ENCODE measurements at regions not wholly inside any gene's neighbourhood (a gene's known extent, or its start where the extent isn't known, plus 50 kb on each side); places are given as distances from the start of the nearest gene placed in this dataset.

DNA sequence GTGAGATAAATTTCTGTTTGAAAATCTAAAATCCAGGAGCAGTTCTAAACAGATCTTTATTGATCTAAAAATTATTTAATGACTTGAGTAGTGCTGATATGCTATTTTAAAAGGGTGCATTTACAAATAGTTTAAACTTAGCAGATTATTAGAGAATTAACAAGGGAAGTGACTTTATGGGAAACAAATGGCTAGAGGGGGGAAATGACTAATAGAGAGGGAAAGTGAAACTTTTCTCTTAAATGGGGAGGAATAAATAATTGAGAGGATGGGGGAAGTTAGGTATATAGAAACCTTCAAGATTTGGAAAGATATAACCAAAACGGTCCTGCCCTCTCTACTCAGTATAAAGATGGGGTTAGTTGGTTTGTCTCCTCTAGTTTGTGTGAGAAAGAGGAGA lies 90.1 kb upstream of the ARMC3 start:
- intact Hi-C loops (cut with DNase I), result no loop called here
- TF ChIP-seq, protein P1, sequence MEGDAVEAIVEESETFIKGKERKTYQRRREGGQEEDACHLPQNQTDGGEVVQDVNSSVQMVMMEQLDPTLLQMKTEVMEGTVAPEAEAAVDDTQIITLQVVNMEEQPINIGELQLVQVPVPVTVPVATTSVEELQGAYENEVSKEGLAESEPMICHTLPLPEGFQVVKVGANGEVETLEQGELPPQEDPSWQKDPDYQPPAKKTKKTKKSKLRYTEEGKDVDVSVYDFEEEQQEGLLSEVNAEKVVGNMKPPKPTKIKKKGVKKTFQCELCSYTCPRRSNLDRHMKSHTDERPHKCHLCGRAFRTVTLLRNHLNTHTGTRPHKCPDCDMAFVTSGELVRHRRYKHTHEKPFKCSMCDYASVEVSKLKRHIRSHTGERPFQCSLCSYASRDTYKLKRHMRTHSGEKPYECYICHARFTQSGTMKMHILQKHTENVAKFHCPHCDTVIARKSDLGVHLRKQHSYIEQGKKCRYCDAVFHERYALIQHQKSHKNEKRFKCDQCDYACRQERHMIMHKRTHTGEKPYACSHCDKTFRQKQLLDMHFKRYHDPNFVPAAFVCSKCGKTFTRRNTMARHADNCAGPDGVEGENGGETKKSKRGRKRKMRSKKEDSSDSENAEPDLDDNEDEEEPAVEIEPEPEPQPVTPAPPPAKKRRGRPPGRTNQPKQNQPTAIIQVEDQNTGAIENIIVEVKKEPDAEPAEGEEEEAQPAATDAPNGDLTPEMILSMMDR (IDR thresholded peaks at IDR 0.05), result no peak
- TF ChIP-seq POLR2A (IDR thresholded peaks at IDR 0.05) (no peak), POLR2AphosphoS5 (IDR thresholded peaks at IDR 0.05) (no peak), EP300 (IDR thresholded peaks at IDR 0.05) (no peak)
- H3K9me3 ChIP-seq, result no peaks in the 10 kb centered on the region
- DNase-seq, result no peak
- H3K4me1 ChIP-seq, result no peaks in the 10 kb centered on the region
- WGBS, 2 donors, result 62 to 82% methylated on average over 1 of the region's 1 CpG
- no peak overlapping the region for H3K27ac ChIP-seq
- H3K27me3 ChIP-seq, result no peaks in the 10 kb centered on the region
- H3K4me3 ChIP-seq, result no peak overlapping the region
- H3K36me3 ChIP-seq, result no peaks in the 10 kb centered on the region

GRCh38 chr10:22837351-22837750 lies 90.5 kb upstream of the ARMC3 start:
- TF ChIP-seq, protein P1 (IDR thresholded peaks at IDR 0.05), result no peak
- TF ChIP-seq POLR2AphosphoS5 (IDR thresholded peaks at IDR 0.05), result no peak
- no peak for TF ChIP-seq POLR2A (IDR thresholded peaks at IDR 0.05)
- TF ChIP-seq EP300 (IDR thresholded peaks at IDR 0.05), result no peak
- Histone ChIP-seq H3K27ac (no peak overlapping the region), H3K36me3 (no peaks in the 10 kb centered on the region), H3K4me3 (no peak overlapping the region), H3K9me3 (no peaks in the 10 kb centered on the region), H3K4me1 (no peaks in the 10 kb centered on the region), H3K27me3 (no peaks in the 10 kb centered on the region)
- DNase-seq, result no peak
- intact Hi-C loops (cut with DNase I), result no loop called here
- 83 to 87% methylated on average over 7 of the region's 7 CpGs for WGBS, 2 donors

- Histone ChIP-seq H3K9me3 (no peaks in the 10 kb centered on the region), H3K27ac (no peak overlapping the region), H3K4me1 (no peaks in the 10 kb centered on the region), H3K27me3 (no peaks in the 10 kb centered on the region), H3K4me3 (no peak overlapping the region), H3K36me3 (no peaks in the 10 kb centered on the region)
- no peak for TF ChIP-seq POLR2AphosphoS5 (IDR thresholded peaks at IDR 0.05)
- TF ChIP-seq, protein P1 (IDR thresholded peaks at IDR 0.05), result no peak
- WGBS, 2 donors, result 79 to 87% methylated on average over 3 of the region's 3 CpGs
- intact Hi-C loops (cut with DNase I), result no loop called here
- DNase-seq, result no peak
Measured at GRCh38 chr10:22834471-22834870, 93.4 kb upstream of the ARMC3 start.

DNA sequence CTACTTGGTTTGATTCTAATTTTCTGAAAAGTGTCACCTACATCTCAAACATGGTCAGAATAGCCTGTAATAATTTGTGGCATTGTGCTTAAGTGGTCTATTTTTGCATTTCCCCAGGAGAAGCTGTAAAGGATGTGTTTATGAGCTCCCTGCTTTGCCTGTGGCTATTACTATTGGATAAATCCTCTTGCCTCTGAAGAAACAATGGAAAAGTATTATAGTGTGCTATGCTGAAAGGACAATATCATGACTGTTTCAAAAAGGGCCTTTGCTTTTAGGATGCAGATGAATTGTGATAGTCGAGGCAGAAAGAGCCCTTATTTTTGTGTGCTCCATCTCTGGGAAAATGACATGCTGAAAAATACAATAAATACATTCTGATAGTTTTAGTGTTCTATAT lies 94.1 kb upstream of the ARMC3 start:
- Histone ChIP-seq H3K27ac (no peak overlapping the region), H3K9me3 (no peaks in the 10 kb centered on the region), H3K4me1 (no peaks in the 10 kb centered on the region), H3K36me3 (no peaks in the 10 kb centered on the region), H3K4me3 (no peak overlapping the region), H3K27me3 (no peaks in the 10 kb centered on the region)
- intact Hi-C loops (cut with DNase I), result no loop called here
- no peak for DNase-seq
- TF ChIP-seq, protein P1 (IDR thresholded peaks at IDR 0.05), result no peak
- no peak for TF ChIP-seq POLR2AphosphoS5 (IDR thresholded peaks at IDR 0.05)
- TF ChIP-seq POLR2A (IDR thresholded peaks at IDR 0.05), result no peak
- TF ChIP-seq EP300 (IDR thresholded peaks at IDR 0.05), result no peak
- 52 to 82% methylated on average over 1 of the region's 1 CpG for WGBS, 2 donors

GRCh38 chr10:22833353-22833752 lies 94.5 kb upstream of the ARMC3 start:
- H3K4me1 ChIP-seq, result no peaks in the 10 kb centered on the region
- WGBS, 2 donors, result 84 to 86% methylated on average over 5 of the region's 5 CpGs
- no peak overlapping the region for H3K27ac ChIP-seq
- no peak for DNase-seq
- intact Hi-C loops (cut with DNase I), result no loop called here
- H3K9me3 ChIP-seq, result no peaks in the 10 kb centered on the region
- H3K4me3 ChIP-seq, result no peak overlapping the region
- H3K27me3 ChIP-seq, result no peaks in the 10 kb centered on the region
- TF ChIP-seq, protein P1 (IDR thresholded peaks at IDR 0.05), result no peak
- no peaks in the 10 kb centered on the region for H3K36me3 ChIP-seq
